Spleen (tissue), 11 donors: ENCODE measurements at regions not wholly inside any gene's neighbourhood (a gene's known extent, or its start where the extent isn't known, plus 50 kb on each side); places are given as distances from the start of the nearest gene placed in this dataset.

Experiments
- DNase-seq: peaks from one replicate; pipeline ENCODE4 v3.0.0-alpha.2; 2020
- H3K27ac ChIP-seq, 8 donors: fragments of 200-600 bp; sonication (generic) in 7 of 8; 1 replicate in 4 of 8; 2 replicates in 4 of 8; pipeline versions ENCODE4 v1.5.0 to v1.8.0; 2016 to 2021; ENCODE audit warnings: inconsistent platforms in 4 of 8, mild to moderate bottlenecking in 4 of 8, moderate library complexity in 1 of 8
- H3K27me3 ChIP-seq, 7 donors: fragments of 200-600 bp; sonication (generic) in 6 of 7; replicated peaks in 1 of 7; 1 replicate in 4 of 7; 2 replicates in 3 of 7; pipeline versions ENCODE4 v1.5.0 to v1.8.0; 2016 to 2021; ENCODE audit warnings: inconsistent platforms in 3 of 7, mild to moderate bottlenecking in 1 of 7
- H3K36me3 ChIP-seq, 6 donors: fragments of 200-600 bp; sonication (generic) in 5 of 6; 1 replicate in 4 of 6; 2 replicates in 2 of 6; pipeline versions ENCODE4 v1.5.0 to v1.8.0; 2016 to 2021; ENCODE audit warnings: inconsistent platforms in 2 of 6
- H3K4me1 ChIP-seq, 6 donors: fragments of 200-600 bp; sonication (generic) in 5 of 6; 1 replicate in 3 of 6; 2 replicates in 3 of 6; pipeline versions ENCODE4 v1.5.0 to v1.8.0; 2016 to 2021; ENCODE audit warnings: inconsistent platforms in 3 of 6
- H3K4me3 ChIP-seq, 8 donors: fragments of 200-600 bp; sonication (generic) in 7 of 8; 1 replicate in 4 of 8; 2 replicates in 4 of 8; pipeline versions ENCODE4 v1.5.0 to v1.8.0; 2016 to 2021; ENCODE audit warnings: inconsistent platforms in 4 of 8, mild to moderate bottlenecking in 4 of 8, moderate library complexity in 2 of 8
- H3K9me3 ChIP-seq, 8 donors: fragments of 200-600 bp; sonication (generic) in 7 of 8; 1 replicate in 4 of 8; 2 replicates in 4 of 8; pipeline versions ENCODE4 v1.5.0 to v1.8.0; 2016 to 2021; ENCODE audit warnings: inconsistent platforms in 4 of 8
- POLR2A ChIP-seq, 3 donors: fragments of 450-650 bp; IDR thresholded peaks; one replicate each; pipeline ENCODE4 v1.5.1; 2017; ENCODE audit warnings: antibody characterized with exemption in 3 of 3, mild to moderate bottlenecking in 1 of 3
- POLR2AphosphoS5 ChIP-seq, 3 donors: sonication (generic); formaldehyde crosslinking; IDR thresholded peaks; one replicate each; pipeline ENCODE4 v1.5.1; 2017; ENCODE audit warnings: antibody characterized with exemption in 3 of 3
- WGBS, 5 donors: extraction: QIAGEN DNeasy Blood & Tissue Kit in 3 of 5; methylation state at CpG; one replicate each; pipeline versions ENCODE4 v1.1.5 to v1.1.7; 2013 to 2018; 5-methylcytosine and 5-hydroxymethylcytosine counted together
- intact Hi-C: fragments of 100-400 bp; cut with DNase I; formaldehyde crosslinking; loops from one replicate; pipeline ENCODE4 v1.15.0; 2023; ENCODE audit warnings: low total_unique reads
- TF ChIP-seq, protein P1 (sequence below), 11 experiments: fragments of 200-600 bp in 7 of 11; fragments of 450-650 bp in 4 of 11; sonication (generic) in 4 of 11; IDR thresholded peaks in 8 of 11; conservative IDR thresholded peaks in 3 of 11; 1 replicate in 7 of 11; 2 replicates in 4 of 11; pipeline versions ENCODE4 v1.4.0 to v1.8.0; 2016 to 2021; ENCODE audit warnings: antibody characterized with exemption in 11 of 11, inconsistent platforms in 4 of 11, mild to moderate bottlenecking in 1 of 11
- donor health status: healthy with polysubstance abuse.
- donor health status: DM: no; HTN: no; CAD: no; lungs with moderate emphysema.
- donor health status: DM: no; HTN: no; CAD: no.
- donor health status: Bipolar disorder and iron deficiency.
- donor health status: healthy.
- donor health status: DM: no; HTN: no; CAD: no.
- donor health status: DM: yes; HTN: yes; CAD: no.

DNA sequence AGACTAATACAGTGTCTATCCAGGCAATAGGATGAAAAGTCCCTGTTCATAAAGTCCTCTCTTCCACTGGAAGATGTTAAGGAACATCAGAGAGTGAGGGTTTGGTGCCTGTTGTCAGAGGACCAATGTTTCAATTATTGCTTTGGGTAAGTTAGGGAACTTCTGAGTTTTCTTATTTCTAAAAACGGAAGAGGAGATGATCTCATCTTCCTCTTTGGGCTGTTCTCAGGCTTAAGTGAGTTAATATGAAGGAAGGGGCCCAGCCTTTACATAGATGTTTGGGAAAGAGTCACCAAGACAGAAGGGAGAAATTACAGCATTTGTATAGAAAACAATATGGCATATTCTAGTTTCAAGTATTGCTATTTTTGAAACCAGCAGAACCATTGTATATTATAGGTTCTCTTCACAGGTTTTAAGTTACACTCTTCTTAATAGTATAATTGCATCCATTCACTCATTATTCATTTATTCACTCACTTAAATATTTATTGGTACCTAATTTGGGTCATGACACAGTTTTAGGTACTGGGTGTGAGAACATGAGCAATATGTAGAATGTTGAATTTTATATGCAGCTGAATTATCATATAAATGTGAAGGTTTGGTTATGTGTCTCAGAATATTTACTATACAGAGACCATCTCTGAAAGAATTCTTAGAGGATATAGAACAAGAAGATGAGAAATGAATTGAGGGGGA is 68.5 kb upstream of the LRIG3 start:
- intact Hi-C loops: no loop called here
- WGBS, 5 donors: 55 to 67% (median 59%) methylated on average over 1 of the region's 1 CpG

DNA sequence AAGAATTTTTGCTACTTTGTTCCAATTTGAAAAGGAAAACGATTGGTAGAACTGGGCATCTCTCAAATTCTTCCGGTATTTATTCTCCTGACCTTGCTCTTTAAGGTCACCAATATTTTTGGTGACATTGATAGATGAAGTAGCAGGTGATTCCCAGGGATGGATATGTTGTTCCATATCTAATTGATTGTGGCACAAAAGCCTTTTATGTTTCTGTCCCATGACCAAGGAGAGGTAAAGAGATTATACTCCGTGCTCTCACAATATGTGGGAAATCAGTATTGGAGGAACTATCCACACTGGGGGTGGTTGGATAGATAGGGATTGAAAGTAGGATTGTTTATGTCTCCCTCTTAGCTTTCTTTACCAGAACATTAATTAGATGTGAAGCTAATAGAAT is 61.7 kb upstream of the LRIG3 start:
- no peak for TF ChIP-seq POLR2A (IDR thresholded peaks at IDR 0.05)
- H3K27me3 ChIP-seq: no peaks in the 10 kb centered on the region
- no peak for DNase-seq
- peaks cover 0 to 1% (median 0%) of the 10 kb centered on the region in 8 donors for H3K9me3 ChIP-seq
- no peaks in the 10 kb centered on the region for H3K4me1 ChIP-seq
- H3K4me3 ChIP-seq: no peak overlapping the region
- H3K36me3 ChIP-seq: no peaks in the 10 kb centered on the region
- intact Hi-C loops: no loop called here
- H3K27ac ChIP-seq: no peak overlapping the region
- WGBS, 5 donors: 67 to 84% (median 75%) methylated on average over 3 of the region's 3 CpGs

More for the DNA sequence above, 68.5 kb upstream of the LRIG3 start:
- DNase-seq: no peak
- H3K4me3 ChIP-seq: no peak overlapping the region
- H3K36me3 ChIP-seq: no peaks in the 10 kb centered on the region
- H3K9me3 ChIP-seq: peaks cover 0 to 23% (median 13%) of the 10 kb centered on the region in 8 donors
- no peak overlapping the region for H3K27ac ChIP-seq
- TF ChIP-seq POLR2AphosphoS5 (IDR thresholded peaks at IDR 0.05) (no peak), POLR2A (IDR thresholded peaks at IDR 0.05) (no peak)
- TF ChIP-seq, protein P1, sequence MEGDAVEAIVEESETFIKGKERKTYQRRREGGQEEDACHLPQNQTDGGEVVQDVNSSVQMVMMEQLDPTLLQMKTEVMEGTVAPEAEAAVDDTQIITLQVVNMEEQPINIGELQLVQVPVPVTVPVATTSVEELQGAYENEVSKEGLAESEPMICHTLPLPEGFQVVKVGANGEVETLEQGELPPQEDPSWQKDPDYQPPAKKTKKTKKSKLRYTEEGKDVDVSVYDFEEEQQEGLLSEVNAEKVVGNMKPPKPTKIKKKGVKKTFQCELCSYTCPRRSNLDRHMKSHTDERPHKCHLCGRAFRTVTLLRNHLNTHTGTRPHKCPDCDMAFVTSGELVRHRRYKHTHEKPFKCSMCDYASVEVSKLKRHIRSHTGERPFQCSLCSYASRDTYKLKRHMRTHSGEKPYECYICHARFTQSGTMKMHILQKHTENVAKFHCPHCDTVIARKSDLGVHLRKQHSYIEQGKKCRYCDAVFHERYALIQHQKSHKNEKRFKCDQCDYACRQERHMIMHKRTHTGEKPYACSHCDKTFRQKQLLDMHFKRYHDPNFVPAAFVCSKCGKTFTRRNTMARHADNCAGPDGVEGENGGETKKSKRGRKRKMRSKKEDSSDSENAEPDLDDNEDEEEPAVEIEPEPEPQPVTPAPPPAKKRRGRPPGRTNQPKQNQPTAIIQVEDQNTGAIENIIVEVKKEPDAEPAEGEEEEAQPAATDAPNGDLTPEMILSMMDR (IDR thresholded peaks at IDR 0.05 in 8 of 11, conservative IDR thresholded peaks at IDR 0.05 in 3 of 11): no peak
- H3K4me1 ChIP-seq: no peaks in the 10 kb centered on the region
- no peaks in the 10 kb centered on the region for H3K27me3 ChIP-seq

DNA sequence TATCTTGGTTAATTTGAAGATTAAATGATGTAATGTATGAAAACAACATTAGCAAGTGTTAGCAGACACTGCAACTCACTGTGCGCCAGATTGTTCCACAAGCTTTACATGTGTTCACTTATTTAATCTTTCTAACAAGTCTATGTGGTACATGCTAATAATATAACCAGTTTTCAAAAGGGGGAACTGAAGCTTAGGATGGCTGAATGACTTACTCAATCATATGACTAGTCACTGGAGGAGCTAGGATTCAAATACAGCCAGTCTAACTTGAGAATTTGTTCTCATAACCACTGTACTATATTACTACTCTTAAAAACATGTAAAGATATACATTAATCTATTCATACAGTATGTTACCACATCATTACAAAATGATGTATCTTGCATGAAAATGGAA is 60.5 kb upstream of the LRIG3 start:
- TF ChIP-seq POLR2AphosphoS5 (IDR thresholded peaks at IDR 0.05) (no peak), POLR2A (IDR thresholded peaks at IDR 0.05) (no peak)
- TF ChIP-seq, protein P1 (IDR thresholded peaks at IDR 0.05 in 8 of 11, conservative IDR thresholded peaks at IDR 0.05 in 3 of 11): no peak
- H3K4me1 ChIP-seq: no peaks in the 10 kb centered on the region
- H3K9me3 ChIP-seq: no peaks in the 10 kb centered on the region
- 90 to 100% (median 97%) methylated on average over 1 of the region's 1 CpG for WGBS, 5 donors
- no peak overlapping the region for H3K4me3 ChIP-seq
- intact Hi-C loops: no loop called here
- H3K27ac ChIP-seq: no peak overlapping the region
- DNase-seq: no peak
- H3K27me3 ChIP-seq: no peaks in the 10 kb centered on the region
- no peaks in the 10 kb centered on the region for H3K36me3 ChIP-seq

DNA sequence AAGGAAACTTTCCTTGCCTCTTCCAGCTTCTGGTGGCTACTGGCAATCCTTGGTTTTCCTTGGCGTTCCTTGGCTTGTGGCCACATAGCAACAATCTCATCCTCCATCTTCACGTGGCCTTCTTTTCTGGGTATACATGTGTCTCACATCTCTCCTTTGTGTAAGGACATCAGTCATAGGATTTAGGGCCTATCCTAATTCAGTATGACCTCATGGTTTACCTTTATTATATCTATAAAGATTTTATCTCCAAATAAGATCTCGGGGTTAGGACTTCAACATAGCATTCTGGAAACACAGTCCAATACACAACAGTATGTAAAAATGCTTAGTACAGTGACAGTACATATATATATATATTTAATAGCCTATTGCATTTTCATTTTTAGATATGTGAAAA is 58.4 kb upstream of the LRIG3 start:
- no peak overlapping the region for H3K4me3 ChIP-seq
- no peaks in the 10 kb centered on the region for H3K36me3 ChIP-seq
- no peak for DNase-seq
- H3K4me1 ChIP-seq: no peaks in the 10 kb centered on the region
- no peak overlapping the region for H3K27ac ChIP-seq
- TF ChIP-seq POLR2AphosphoS5 (IDR thresholded peaks at IDR 0.05): no peak
- WGBS, 5 donors: 82 to 91% (median 89%) methylated on average over 3 of the region's 3 CpGs
- no peaks in the 10 kb centered on the region for H3K9me3 ChIP-seq
- H3K27me3 ChIP-seq: no peaks in the 10 kb centered on the region
- intact Hi-C loops: no loop called here

DNA sequence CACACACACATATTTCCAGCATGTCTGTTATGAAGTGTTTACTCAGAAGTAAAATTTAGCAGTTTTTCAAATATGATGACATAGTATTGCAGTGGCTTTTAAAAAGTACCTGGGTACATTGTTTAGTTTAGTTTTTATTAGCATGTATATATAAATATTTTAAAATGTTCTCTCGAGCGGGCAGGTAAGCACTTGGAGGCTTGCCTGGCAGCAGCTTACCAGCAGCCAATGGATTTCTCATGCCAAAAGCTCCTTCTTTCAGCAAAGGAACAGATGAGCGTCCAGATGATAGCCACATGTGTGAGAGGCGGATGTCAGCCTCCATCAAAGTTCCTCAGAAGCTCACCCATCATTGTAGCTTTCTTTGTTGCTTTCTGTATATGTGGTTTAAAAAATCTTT is 57.2 kb upstream of the LRIG3 start:
- H3K4me3 ChIP-seq: no peak overlapping the region
- no peaks in the 10 kb centered on the region for H3K9me3 ChIP-seq
- H3K27me3 ChIP-seq: no peaks in the 10 kb centered on the region
- no peak overlapping the region for H3K27ac ChIP-seq
- TF ChIP-seq POLR2A (IDR thresholded peaks at IDR 0.05): no peak
- no peak for DNase-seq
- H3K4me1 ChIP-seq: no peaks in the 10 kb centered on the region
- 89 to 98% (median 93%) methylated on average over 4 of the region's 4 CpGs for WGBS, 5 donors
- no peaks in the 10 kb centered on the region for H3K36me3 ChIP-seq
- intact Hi-C loops: no loop called here
